Peyer's patch (tissue), 4 donors: ENCODE measurements at regions not wholly inside any gene's neighbourhood (a gene's known extent, or its start where the extent isn't known, plus 50 kb on each side); places are given as distances from the start of the nearest gene placed in this dataset.

Experiments
- CTCF ChIP-seq, 6 experiments: fragments of 450-650 bp in 4 of 6; fragments of 200-600 bp in 2 of 6; sonication (generic) in 1 of 6; IDR thresholded peaks; one replicate each; pipeline ENCODE4 v1.5.1; 2017 to 2019; ENCODE audit warnings: antibody characterized with exemption in 6 of 6, mild to moderate bottlenecking in 3 of 6, moderate library complexity in 1 of 6
- POLR2A ChIP-seq, 2 donors: fragments of 450-650 bp; IDR thresholded peaks; one replicate each; pipeline ENCODE4 v1.5.1; 2017; ENCODE audit warnings: antibody characterized with exemption in 2 of 2, mild to moderate bottlenecking in 2 of 2, moderate library complexity in 2 of 2

GRCh38 chr16:86313631-86314030 lies 196.7 kb upstream of the FOXF1 start:
- TF ChIP-seq POLR2A (IDR thresholded peaks at IDR 0.05): no peak
- TF ChIP-seq CTCF (IDR thresholded peaks at IDR 0.05): no peak
